Karpas-422 (cell line): ENCODE measurements at regions not wholly inside any gene's neighbourhood (a gene's known extent, or its start where the extent isn't known, plus 50 kb on each side); places are given as distances from the start of the nearest gene placed in this dataset.
"Not testable (repeated sequence)": the region's sequence is repeated elsewhere in the genome, so short reads cannot be mapped to it uniquely, and the experiment has no call there.

ENCODE experiments used
- DNase-seq: peaks from one replicate; pipeline ENCODE4 v3.0.0-alpha.2; 2015
- H2AFZ ChIP-seq: fragments of 200-600 bp; sonication (generic); 2 replicates; pipeline ENCODE4 v1.6.1; 2014; ENCODE audit warnings: antibody characterized with exemption, low read length, mixed read lengths
- H3K27ac ChIP-seq: fragments of 200-600 bp; sonication (generic); 2 replicates; pipeline ENCODE4 v1.5.1; 2014; ENCODE audit warnings: mild to moderate bottlenecking, low read length, moderate library complexity
- H3K27me3 ChIP-seq: fragments of 200-600 bp; sonication (generic); 2 replicates; pipeline ENCODE4 v1.6.1; 2014; ENCODE audit warnings: low read length, mixed read lengths
- H3K36me3 ChIP-seq: fragments of 200-600 bp; sonication (generic); 2 replicates; pipeline ENCODE4 v1.6.1; 2014; ENCODE audit warnings: low read length, mixed read lengths; ENCODE audit not compliant: insufficient read depth
- H3K4me1 ChIP-seq: fragments of 200-600 bp; sonication (generic); 2 replicates; pipeline ENCODE4 v1.6.1; 2014; ENCODE audit warnings: mild to moderate bottlenecking, low read length, mixed read lengths
- H3K4me2 ChIP-seq: fragments of 200-600 bp; sonication (generic); 2 replicates; pipeline ENCODE4 v1.6.1; 2014; ENCODE audit warnings: low read length, low read depth, mild to moderate bottlenecking; ENCODE audit not compliant: poor library complexity, severe bottlenecking
- H3K4me3 ChIP-seq: fragments of 200-600 bp; sonication (generic); 2 replicates; pipeline ENCODE4 v1.5.1; 2014; ENCODE audit warnings: mild to moderate bottlenecking, antibody characterized with exemption, low read length, mixed read lengths
- H3K79me2 ChIP-seq: fragments of 200-600 bp; sonication (generic); 2 replicates; pipeline ENCODE4 v1.6.1; 2014; ENCODE audit warnings: mild to moderate bottlenecking, low read length, mixed read lengths
- H3K9ac ChIP-seq: fragments of 200-600 bp; sonication (generic); 2 replicates; pipeline ENCODE4 v1.6.0; 2014; ENCODE audit warnings: low read length
- H3K9me2 ChIP-seq: fragments of 200-600 bp; sonication (generic), shearing (Covaris generic); replicated peaks from 2 replicates; pipeline ENCODE4 v1.6.0; 2014; ENCODE audit warnings: mild to moderate bottlenecking, low read length, moderate library complexity; ENCODE audit not compliant: insufficient read depth
- H3K9me3 ChIP-seq: fragments of 300-700, 200-600 bp; sonication (generic); 2 replicates; pipeline ENCODE4 v1.6.1; 2014; ENCODE audit warnings: low read length, mixed read lengths
- H4K20me1 ChIP-seq: fragments of 200-600 bp; sonication (generic); 2 replicates; pipeline ENCODE4 v1.6.1; 2014; ENCODE audit warnings: mild to moderate bottlenecking, antibody characterized with exemption, low read length, low read depth; ENCODE audit not compliant: insufficient read depth

GRCh38 chr9:107824556-107824955 is 335.0 kb upstream of the KLF4 start:
- no peak overlapping the region for H3K4me2 ChIP-seq
- H3K79me2 ChIP-seq = no peaks in the 10 kb centered on the region
- no peaks in the 10 kb centered on the region for H3K9me2 ChIP-seq
- no peak overlapping the region for H2AFZ ChIP-seq
- DNase-seq = no peak
- no peaks in the 10 kb centered on the region for H4K20me1 ChIP-seq
- H3K27me3 ChIP-seq = no peaks in the 10 kb centered on the region
- H3K9me3 ChIP-seq = no peaks in the 10 kb centered on the region
- no peaks in the 10 kb centered on the region for H3K4me1 ChIP-seq
- H3K9ac ChIP-seq = no peak overlapping the region
- no peak overlapping the region for H3K27ac ChIP-seq
- H3K36me3 ChIP-seq = no peaks in the 10 kb centered on the region
- H3K4me3 ChIP-seq = no peak overlapping the region

- H4K20me1 ChIP-seq = no peaks in the 10 kb centered on the region
- no peaks in the 10 kb centered on the region for H3K79me2 ChIP-seq
- H3K27ac ChIP-seq = no peak overlapping the region
- H3K27me3 ChIP-seq = no peaks in the 10 kb centered on the region
- no peaks in the 10 kb centered on the region for H3K36me3 ChIP-seq
- no peak overlapping the region for H2AFZ ChIP-seq
- no peaks in the 10 kb centered on the region for H3K9me3 ChIP-seq
- H3K4me2 ChIP-seq = no peak overlapping the region
- H3K9ac ChIP-seq = no peak overlapping the region
- H3K9me2 ChIP-seq = no peaks in the 10 kb centered on the region
- H3K4me3 ChIP-seq = no peak overlapping the region
- no peak for DNase-seq
- H3K4me1 ChIP-seq = peaks cover 5% of the 10 kb centered on the region
Measured at GRCh38 chr9:107819772-107820565, 330.4 kb upstream of the KLF4 start.

- H3K9me3 ChIP-seq, H3K9me2 ChIP-seq, H3K27me3 ChIP-seq, H4K20me1 ChIP-seq, H3K4me2 ChIP-seq, DNase-seq, H3K4me3 ChIP-seq, H2AFZ ChIP-seq, H3K36me3 ChIP-seq, H3K4me1 ChIP-seq, H3K9ac ChIP-seq, H3K27ac ChIP-seq, H3K79me2 ChIP-seq: not testable (repeated sequence)
Measured at GRCh38 chr9:107818503-107818829, 328.9 kb upstream of the KLF4 start.

- H3K27ac ChIP-seq, H3K27me3 ChIP-seq, H2AFZ ChIP-seq, H3K9me3 ChIP-seq, H4K20me1 ChIP-seq, DNase-seq, H3K4me3 ChIP-seq, H3K79me2 ChIP-seq, H3K36me3 ChIP-seq, H3K9me2 ChIP-seq, H3K4me2 ChIP-seq, H3K4me1 ChIP-seq, H3K9ac ChIP-seq: not testable (repeated sequence)
Measured at GRCh38 chr9:107817595-107818502, 328.3 kb upstream of the KLF4 start.

- H2AFZ ChIP-seq = no peak overlapping the region; the same call in 1 of the 2 replicates
- H3K79me2 ChIP-seq = no peaks in the 10 kb centered on the region
Measured at GRCh38 chr9:107816561-107817021, 327.0 kb upstream of the KLF4 start.

GRCh38 chr9:107815782-107816560 is 326.4 kb upstream of the KLF4 start:
- Histone ChIP-seq H3K9me3 (no peaks in the 10 kb centered on the region), H3K27me3 (no peaks in the 10 kb centered on the region), H4K20me1 (no peaks in the 10 kb centered on the region), H2AFZ (no peak overlapping the region; the same call in 1 of the 2 replicates), H3K9ac (no peak overlapping the region), H3K27ac (no peak overlapping the region), H3K4me1 (peaks cover 5% of the 10 kb centered on the region), H3K79me2 (no peaks in the 10 kb centered on the region), H3K9me2 (no peaks in the 10 kb centered on the region; the same call in 1 of the 2 replicates), H3K4me2 (no peak overlapping the region), H3K36me3 (no peaks in the 10 kb centered on the region), H3K4me3 (no peak overlapping the region)
- DNase-seq = no peak

More at GRCh38 chr9:107816561-107817021, 327.0 kb upstream of the KLF4 start:
- Histone ChIP-seq H3K9ac (no peak overlapping the region), H3K36me3 (no peaks in the 10 kb centered on the region), H3K9me2 (no peaks in the 10 kb centered on the region; the same call in 1 of the 2 replicates), H3K4me1 (peaks cover 5% of the 10 kb centered on the region), H3K4me3 (no peak overlapping the region), H3K4me2 (no peak overlapping the region), H3K9me3 (no peaks in the 10 kb centered on the region), H4K20me1 (no peaks in the 10 kb centered on the region), H3K27ac (no peak overlapping the region), H3K27me3 (no peaks in the 10 kb centered on the region)
- no peak for DNase-seq

- Histone ChIP-seq H3K9me3 (no peaks in the 10 kb centered on the region), H3K4me1 (peaks cover 5% of the 10 kb centered on the region), H3K4me3 (no peak overlapping the region), H3K9ac (no peak overlapping the region), H3K79me2 (no peaks in the 10 kb centered on the region), H2AFZ (no peak overlapping the region), H4K20me1 (no peaks in the 10 kb centered on the region), H3K27ac (no peak overlapping the region), H3K27me3 (no peaks in the 10 kb centered on the region), H3K4me2 (no peak overlapping the region), H3K36me3 (no peaks in the 10 kb centered on the region), H3K9me2 (no peaks in the 10 kb centered on the region; the same call in 1 of the 2 replicates)
- DNase-seq = no peak
Measured at GRCh38 chr9:107813287-107813686, 323.7 kb upstream of the KLF4 start.
